ENCODE measurements at regions not wholly inside any gene's neighbourhood (a gene's known extent, or its start where the extent isn't known, plus 50 kb on each side); places are given as distances from the start of the nearest gene placed in this dataset.

GRCh38 chr3:197397838-197398237 is 99.4 kb upstream of the DLG1 start:
- DNase-seq (ENCODE audit: low spot score) (no peak), FAIRE-seq (no peak), ATAC-seq (no peak)
- H3K36me3 ChIP-seq (replicated peaks in 1 of 2; ENCODE audit: control insufficient read depth in 1 of 2, insufficient read depth in 2 of 2, low read length in 2 of 2) = no peaks in the 10 kb centered on the region
- H3K4me2 ChIP-seq (ENCODE audit: low read depth, low read length) = no peak overlapping the region
- no peak overlapping the region for H3K9ac ChIP-seq (ENCODE audit: insufficient read depth, low read depth, low read length)
- in situ Hi-C loops (cut with HindIII; ENCODE audit: extremely low pct_ligation_motif_present, low pct_unique_long_range_greater_than_20kb) = no loop called here
- ChIA-PET CTCF (ENCODE audit: low intra/inter-chr PET ratio, low total read pairs) (no interaction called here), POLR2A (no interaction called here)
- no peak overlapping the region for H3K4me3 ChIP-seq (replicated peaks in 1 of 3; ENCODE audit: insufficient read depth in 1 of 3, low read depth in 2 of 3, low read length in 3 of 3)
- no peaks in the 10 kb centered on the region for H3K79me2 ChIP-seq (ENCODE audit: insufficient read depth, low read length)
- no peak overlapping the region for H3K27ac ChIP-seq (ENCODE audit: extremely low read length, insufficient read depth, low read length)
- intact Hi-C loops (cut with micrococcal nuclease; ENCODE audit: unreplicated experiment) = no loop called here
- H3K9me3 ChIP-seq (ENCODE audit: low read length) = no peaks in the 10 kb centered on the region
- no peaks in the 10 kb centered on the region for H4K20me1 ChIP-seq (ENCODE audit: insufficient read depth, low read length)
- no peaks in the 10 kb centered on the region for H3K27me3 ChIP-seq (ENCODE audit: control insufficient read depth in 1 of 2, insufficient read depth in 2 of 2, low read length in 2 of 2)
- peaks cover 19% of the 10 kb centered on the region for H3K4me1 ChIP-seq (ENCODE audit: insufficient read depth, low read length)
- 88% methylated on average over 9 of the region's 9 CpGs for WGBS (ENCODE audit: low lambda C conversion rate)
- H2AFZ ChIP-seq (ENCODE audit: low read length) = no peak overlapping the region
- BruUV-seq (replicated peaks) = no TSS peak
- TF ChIP-seq SP140L (CRISPR knock-in tag; IDR thresholded peaks at IDR 0.05; ENCODE audit: borderline replicate concordance) = no peak
- no peak for TF ChIP-seq SP2 (CRISPR knock-in tag; IDR thresholded peaks at IDR 0.05)
- TF ChIP-seq ZNF264 (CRISPR knock-in tag; IDR thresholded peaks at IDR 0.05) = no peak
- TF ChIP-seq ZNF30 (CRISPR knock-in tag; IDR thresholded peaks at IDR 0.05) = no peak
- TF ChIP-seq HOXA9 (CRISPR knock-in tag; IDR thresholded peaks at IDR 0.05; ENCODE audit: borderline replicate concordance) = no peak
- TF ChIP-seq, protein P1, sequence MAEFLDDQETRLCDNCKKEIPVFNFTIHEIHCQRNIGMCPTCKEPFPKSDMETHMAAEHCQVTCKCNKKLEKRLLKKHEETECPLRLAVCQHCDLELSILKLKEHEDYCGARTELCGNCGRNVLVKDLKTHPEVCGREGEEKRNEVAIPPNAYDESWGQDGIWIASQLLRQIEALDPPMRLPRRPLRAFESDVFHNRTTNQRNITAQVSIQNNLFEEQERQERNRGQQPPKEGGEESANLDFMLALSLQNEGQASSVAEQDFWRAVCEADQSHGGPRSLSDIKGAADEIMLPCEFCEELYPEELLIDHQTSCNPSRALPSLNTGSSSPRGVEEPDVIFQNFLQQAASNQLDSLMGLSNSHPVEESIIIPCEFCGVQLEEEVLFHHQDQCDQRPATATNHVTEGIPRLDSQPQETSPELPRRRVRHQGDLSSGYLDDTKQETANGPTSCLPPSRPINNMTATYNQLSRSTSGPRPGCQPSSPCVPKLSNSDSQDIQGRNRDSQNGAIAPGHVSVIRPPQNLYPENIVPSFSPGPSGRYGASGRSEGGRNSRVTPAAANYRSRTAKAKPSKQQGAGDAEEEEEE (CRISPR knock-in tag; IDR thresholded peaks at IDR 0.05; ENCODE audit: borderline replicate concordance) = no peak
- no peak for TF ChIP-seq ZNF460 (CRISPR knock-in tag; IDR thresholded peaks at IDR 0.05; ENCODE audit: borderline replicate concordance)

Data from HepG2 (cell line).